Nephron progenitor cell (in vitro differentiated cells): ENCODE measurements at regions not wholly inside any gene's neighbourhood (a gene's known extent, or its start where the extent isn't known, plus 50 kb on each side); places are given as distances from the start of the nearest gene placed in this dataset.

ENCODE experiments used
- DNase-seq: peaks from one replicate; pipeline ENCODE4 v3.0.0; 2021
- H3K27ac Mint-ChIP-seq: 2 replicates; pipeline ENCODE4 v1.8.0; 2021; ENCODE audit warnings: mild to moderate bottlenecking, moderate library complexity, mixed read lengths
- H3K27me3 Mint-ChIP-seq: 2 replicates; pipeline ENCODE4 v1.8.0; 2021; ENCODE audit warnings: mild to moderate bottlenecking, low read depth, mixed read lengths; ENCODE audit not compliant: poor library complexity
- H3K36me3 Mint-ChIP-seq: 2 replicates; pipeline ENCODE4 v1.8.0; 2021; ENCODE audit warnings: low read depth, mixed read lengths
- H3K4me1 Mint-ChIP-seq: 2 replicates; pipeline ENCODE4 v1.8.0; 2021; ENCODE audit warnings: mixed read lengths
- H3K4me3 Mint-ChIP-seq: 2 replicates; pipeline ENCODE4 v1.8.0; 2021; ENCODE audit warnings: mild to moderate bottlenecking, moderate library complexity, mixed read lengths
- H3K9me3 Mint-ChIP-seq: 2 replicates; pipeline ENCODE4 v1.8.0; 2021; ENCODE audit warnings: mild to moderate bottlenecking, moderate library complexity, mixed read lengths
- CTCF ChIP-seq: fragments of 200-600 bp; sonication (generic); IDR thresholded peaks from 2 replicates; pipeline ENCODE4 v1.5.0; 2021; ENCODE audit warnings: antibody characterized with exemption

GRCh38 chr1:222229672-222230312 is 318.1 kb downstream of the HHIPL2 start:
- no peak overlapping the region for H3K4me3 Mint-ChIP-seq
- H3K4me1 Mint-ChIP-seq, result no peaks in the 10 kb centered on the region
- no peak for TF ChIP-seq CTCF
- peaks cover 6% of the 10 kb centered on the region for H3K27me3 Mint-ChIP-seq
- no peak overlapping the region for H3K27ac Mint-ChIP-seq
- DNase-seq, result no peak
- no peaks in the 10 kb centered on the region for H3K36me3 Mint-ChIP-seq
- peaks cover 22% of the 10 kb centered on the region for H3K9me3 Mint-ChIP-seq

GRCh38 chr1:222225316-222225691 is 322.6 kb downstream of the HHIPL2 start:
- no peaks in the 10 kb centered on the region for H3K27me3 Mint-ChIP-seq
- no peak for DNase-seq
- TF ChIP-seq CTCF, result no peak
- no peak overlapping the region for H3K27ac Mint-ChIP-seq
- peaks cover 14% of the 10 kb centered on the region for H3K36me3 Mint-ChIP-seq
- H3K4me3 Mint-ChIP-seq, result no peak overlapping the region
- H3K9me3 Mint-ChIP-seq, result peaks cover 44% of the 10 kb centered on the region
- peaks cover 12% of the 10 kb centered on the region for H3K4me1 Mint-ChIP-seq

GRCh38 chr1:222224636-222225315 is 323.1 kb downstream of the HHIPL2 start:
- Mint-ChIP-seq H3K9me3 (peaks cover 49% of the 10 kb centered on the region), H3K4me3 (no peak overlapping the region), H3K4me1 (peaks cover 12% of the 10 kb centered on the region), H3K27ac (no peak overlapping the region), H3K27me3 (peaks cover 4% of the 10 kb centered on the region), H3K36me3 (peaks cover 18% of the 10 kb centered on the region)
- no peak for DNase-seq
- TF ChIP-seq CTCF, result no peak

- Mint-ChIP-seq H3K36me3 (peaks cover 19% of the 10 kb centered on the region), H3K27me3 (peaks cover 6% of the 10 kb centered on the region), H3K4me1 (peaks cover 12% of the 10 kb centered on the region), H3K27ac (no peak overlapping the region), H3K4me3 (no peak overlapping the region), H3K9me3 (peaks cover 55% of the 10 kb centered on the region)
- no peak for DNase-seq
- no peak for TF ChIP-seq CTCF
Observed at GRCh38 chr1:222224156-222224555, 323.7 kb downstream of the HHIPL2 start.

GRCh38 chr1:222223010-222223409 is 324.9 kb downstream of the HHIPL2 start:
- peaks cover 60% of the 10 kb centered on the region for H3K9me3 Mint-ChIP-seq
- TF ChIP-seq CTCF, result no peak
- H3K27ac Mint-ChIP-seq, result no peak overlapping the region
- H3K4me1 Mint-ChIP-seq, result peaks cover 12% of the 10 kb centered on the region
- H3K4me3 Mint-ChIP-seq, result no peak overlapping the region
- no peak for DNase-seq
- peaks cover 22% of the 10 kb centered on the region for H3K36me3 Mint-ChIP-seq
- peaks cover 6% of the 10 kb centered on the region for H3K27me3 Mint-ChIP-seq
